IPS DF 6.9 (cell line): ENCODE measurements at regions not wholly inside any gene's neighbourhood (a gene's known extent, or its start where the extent isn't known, plus 50 kb on each side); places are given as distances from the start of the nearest gene placed in this dataset.
A peak's percentile ranks its signal among the peaks of the same experiment; 100 is the strongest.

Source experiments
- DNase-seq: peaks from one replicate; pipeline ENCODE4 v3.0.0-alpha.2; 2013; ENCODE audit warnings: low read depth, low spot score
- H3K27ac ChIP-seq: one replicate; pipeline ENCODE4 v1.5.1; 2013; ENCODE audit warnings: low read length, control low read depth
- H3K27me3 ChIP-seq: 2 replicates; pipeline ENCODE4 v1.6.1; 2013; ENCODE audit warnings: mild to moderate bottlenecking, low read length; ENCODE audit not compliant: control insufficient read depth, insufficient read depth
- H3K36me3 ChIP-seq: 2 replicates; pipeline ENCODE4 v1.6.1; 2013; ENCODE audit warnings: low read length; ENCODE audit not compliant: control insufficient read depth, insufficient read depth
- H3K4me1 ChIP-seq: 2 replicates; pipeline ENCODE4 v1.6.1; 2013; ENCODE audit warnings: low read length; ENCODE audit not compliant: control insufficient read depth, insufficient read depth
- H3K4me3 ChIP-seq: 2 replicates; pipeline ENCODE4 v1.5.1; 2013; ENCODE audit warnings: mild to moderate bottlenecking, low read length
- H3K9me3 ChIP-seq: 2 replicates; pipeline ENCODE4 v1.6.1; 2013; ENCODE audit warnings: low read length, inconsistent platforms; ENCODE audit not compliant: control insufficient read depth, insufficient read depth
- WGBS: extraction: QIAGEN DNeasy Blood & Tissue Kit; methylation state at CpG from one replicate; pipeline ENCODE4 v1.1.7; 2013; ENCODE audit warnings: mixed read lengths, missing lambda C conversion rate; ENCODE audit not compliant: insufficient read length, insufficient coverage; 5-methylcytosine and 5-hydroxymethylcytosine counted together

DNA sequence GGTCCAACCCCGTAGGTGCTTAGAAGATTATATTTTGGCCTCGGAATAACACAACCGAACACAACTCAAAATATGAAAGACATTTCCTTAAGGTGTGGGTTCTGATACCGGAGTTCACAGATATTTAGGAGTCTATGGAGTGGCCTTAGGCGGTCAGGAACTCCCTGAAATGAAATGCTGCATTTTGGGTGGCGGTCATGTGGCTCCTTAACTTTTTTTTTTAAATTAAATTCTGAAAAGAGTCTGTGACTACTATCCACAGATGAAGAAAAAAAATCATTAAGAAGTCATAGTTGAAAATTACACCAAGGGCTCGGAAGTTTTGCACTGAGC is 290.9 kb upstream of the NFE2L3 start:
- WGBS, result no CpG with 5 or more reads among the region's 7 CpGs
- Histone ChIP-seq H3K27ac (no peak overlapping the region), H3K9me3 (no peaks in the 10 kb centered on the region), H3K27me3 (peaks cover 29% of the 10 kb centered on the region), H3K4me3 (no peak overlapping the region), H3K36me3 (no peaks in the 10 kb centered on the region), H3K4me1 (peaks cover 2% of the 10 kb centered on the region; the same call in 1 of the 2 replicates)
- DNase-seq, result no peak

DNA sequence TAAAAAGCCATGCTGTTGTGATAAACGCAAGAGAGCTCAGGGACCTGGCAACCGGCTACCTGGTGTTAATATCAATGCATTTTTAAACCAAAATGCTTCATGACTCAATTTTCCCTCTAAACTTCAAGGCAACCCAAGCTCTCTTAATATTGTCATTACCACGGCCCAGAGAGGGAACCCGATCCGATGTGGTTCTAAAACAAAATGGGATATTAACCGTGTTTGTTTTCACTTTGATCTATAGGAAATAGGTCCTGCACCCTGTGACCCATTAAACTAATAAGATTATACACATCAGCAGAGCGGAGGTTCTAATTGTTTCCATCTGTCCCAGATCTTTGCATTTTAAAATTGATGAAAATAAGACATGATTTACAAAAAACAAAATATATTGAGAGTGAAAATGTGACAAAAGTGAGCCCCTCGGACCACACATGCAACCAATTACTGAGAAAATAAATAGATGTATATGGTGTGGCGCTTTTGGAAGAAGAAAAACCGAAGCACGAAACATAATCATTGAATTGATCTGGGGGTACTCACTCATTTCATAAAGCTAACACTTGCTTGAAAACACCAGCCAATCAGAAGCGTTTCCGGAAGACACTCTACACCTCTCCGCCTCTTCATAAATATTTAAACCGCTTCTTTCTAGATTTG is 290.3 kb upstream of the NFE2L3 start:
- H3K4me3 ChIP-seq, result no peak overlapping the region
- no peak for DNase-seq
- peaks cover 29% of the 10 kb centered on the region for H3K27me3 ChIP-seq
- no CpG with 5 or more reads among the region's 15 CpGs for WGBS
- H3K4me1 ChIP-seq, result peaks cover 2% of the 10 kb centered on the region; the same call in 1 of the 2 replicates
- H3K36me3 ChIP-seq, result no peaks in the 10 kb centered on the region
- H3K9me3 ChIP-seq, result no peaks in the 10 kb centered on the region
- H3K27ac ChIP-seq, result no peak overlapping the region

DNA sequence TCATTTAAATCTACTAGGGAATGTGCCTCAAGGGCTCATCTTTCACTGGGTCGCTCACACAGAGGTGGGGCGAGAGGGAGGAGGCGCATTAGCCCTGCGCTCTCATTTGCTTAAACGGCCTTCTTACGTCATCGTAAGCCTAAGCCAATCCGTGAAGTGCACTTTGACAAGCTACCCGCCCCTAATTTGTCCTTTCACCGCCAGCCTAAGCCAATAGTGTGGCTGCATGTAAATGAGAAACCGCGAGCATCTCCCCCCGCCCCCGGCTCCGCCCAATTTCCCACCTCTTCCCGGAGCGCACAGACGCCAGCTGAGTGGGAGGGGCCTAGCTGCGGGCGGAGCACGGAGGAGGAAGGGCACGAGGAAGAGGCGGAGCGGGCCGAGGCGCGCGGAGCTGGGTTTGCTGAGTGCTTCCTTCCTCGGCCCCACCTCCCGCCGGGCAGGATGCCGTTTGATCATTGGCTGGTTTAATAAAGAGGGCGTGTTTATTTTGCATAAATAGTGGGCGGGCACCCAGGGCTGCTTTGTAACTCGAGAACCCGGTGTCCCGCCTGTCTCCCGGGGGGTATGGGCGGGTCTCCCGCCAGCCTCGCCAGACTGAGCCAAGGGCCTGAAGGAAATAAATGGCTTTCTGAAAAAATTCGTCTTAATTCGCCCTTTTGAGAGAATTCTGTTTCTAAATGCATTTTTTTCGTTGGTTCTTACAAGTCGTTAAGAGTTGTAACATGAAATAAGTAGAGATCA is 289.6 kb upstream of the NFE2L3 start:
- H3K36me3 ChIP-seq, result no peaks in the 10 kb centered on the region
- peaks cover 29% of the 10 kb centered on the region for H3K27me3 ChIP-seq
- peak; percentile 99 for DNase-seq
- H3K4me3 ChIP-seq, result no peak overlapping the region
- no CpG with 5 or more reads among the region's 45 CpGs for WGBS
- peaks cover 2% of the 10 kb centered on the region; the same call in 1 of the 2 replicates for H3K4me1 ChIP-seq
- no peaks in the 10 kb centered on the region for H3K9me3 ChIP-seq
- no peak overlapping the region for H3K27ac ChIP-seq

DNA sequence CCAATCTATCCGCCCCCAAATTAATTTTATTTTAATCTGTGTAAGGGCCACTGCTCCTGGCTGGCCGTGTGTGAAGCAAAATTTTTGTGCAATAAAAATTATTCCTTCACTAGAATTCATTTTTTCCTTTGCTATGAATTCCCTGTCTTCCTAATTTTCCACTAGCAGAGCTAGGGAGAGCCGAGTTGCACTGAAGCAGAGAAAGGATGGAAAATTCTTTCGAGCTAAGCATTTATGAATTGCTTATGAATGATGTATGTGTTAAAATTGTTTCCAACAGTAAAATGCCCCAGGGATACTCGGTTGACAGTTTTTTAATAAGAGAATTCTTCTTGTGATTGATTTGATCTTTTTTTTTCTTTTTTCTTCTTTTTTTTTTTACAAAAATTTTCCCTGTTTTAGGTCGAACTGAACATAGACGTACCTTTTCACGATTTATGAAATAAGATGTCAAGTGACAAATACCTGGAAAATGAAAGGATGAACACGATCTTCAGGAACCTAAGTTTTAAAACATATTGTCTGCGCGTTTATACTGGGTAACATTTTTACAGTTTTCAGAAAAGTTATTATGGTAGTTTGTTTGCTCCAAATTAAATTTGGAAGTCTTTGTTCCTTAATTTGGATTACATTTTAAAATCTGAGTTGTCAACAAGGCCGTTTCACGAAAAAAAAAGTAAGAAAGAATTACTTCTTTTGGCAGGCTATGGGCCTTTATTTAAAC is 288.8 kb upstream of the NFE2L3 start:
- no CpG with 5 or more reads among the region's 13 CpGs for WGBS
- no peak overlapping the region for H3K27ac ChIP-seq
- no peak for DNase-seq
- no peaks in the 10 kb centered on the region for H3K9me3 ChIP-seq
- no peaks in the 10 kb centered on the region for H3K36me3 ChIP-seq
- H3K4me3 ChIP-seq, result no peak overlapping the region
- H3K27me3 ChIP-seq, result peaks cover 26% of the 10 kb centered on the region
- H3K4me1 ChIP-seq, result peaks cover 2% of the 10 kb centered on the region; the same call in 1 of the 2 replicates

DNA sequence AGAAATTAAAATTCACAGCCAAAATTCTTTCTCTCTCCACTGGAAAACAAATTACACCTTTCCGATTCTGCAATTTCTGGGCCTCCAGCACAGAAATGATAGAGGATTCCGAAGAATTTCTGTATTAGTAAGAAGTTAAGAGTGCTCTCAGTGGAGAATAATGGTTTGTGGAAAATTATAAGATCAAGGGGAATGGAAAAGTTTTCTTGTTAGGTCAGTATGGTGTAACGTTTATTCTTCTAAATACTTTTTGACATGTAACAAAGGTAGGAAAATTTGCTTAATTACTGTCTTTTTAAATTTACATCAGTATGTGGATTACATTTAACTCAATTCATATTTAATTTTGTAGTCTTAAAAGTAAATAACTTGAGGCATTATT is 288.3 kb upstream of the NFE2L3 start:
- no peak overlapping the region for H3K4me3 ChIP-seq
- H3K9me3 ChIP-seq, result no peaks in the 10 kb centered on the region
- H3K4me1 ChIP-seq, result peaks cover 2% of the 10 kb centered on the region; the same call in 1 of the 2 replicates
- WGBS, result 100% methylated on average over 1 of the region's 3 CpGs
- no peaks in the 10 kb centered on the region for H3K36me3 ChIP-seq
- no peak overlapping the region for H3K27ac ChIP-seq
- peaks cover 21% of the 10 kb centered on the region for H3K27me3 ChIP-seq
- no peak for DNase-seq

DNA sequence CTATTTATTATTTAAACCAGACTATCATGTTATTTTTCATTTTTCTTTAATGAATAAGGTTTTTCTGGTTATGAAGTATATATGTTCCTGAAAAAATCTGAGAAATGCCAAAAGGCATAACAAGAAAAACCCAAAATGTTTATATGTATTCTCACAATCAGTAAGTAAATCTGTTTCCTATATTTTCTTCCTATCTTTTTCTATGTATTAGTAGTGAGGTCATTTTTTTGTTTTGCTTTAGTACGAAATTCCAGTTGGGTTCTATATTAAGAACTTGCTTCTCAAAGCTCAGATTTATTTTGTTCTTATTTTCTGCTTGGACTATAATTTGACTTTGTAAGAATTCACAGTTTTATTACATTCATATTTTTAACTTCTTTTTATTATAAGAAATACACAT is 287.5 kb upstream of the NFE2L3 start:
- no peak overlapping the region for H3K4me3 ChIP-seq
- H3K27ac ChIP-seq, result no peak overlapping the region
- no peaks in the 10 kb centered on the region for H3K9me3 ChIP-seq
- no CpG with 5 or more reads among the region's 1 CpG for WGBS
- H3K36me3 ChIP-seq, result no peaks in the 10 kb centered on the region
- no peak for DNase-seq
- peaks cover 13% of the 10 kb centered on the region for H3K27me3 ChIP-seq
- no peaks in the 10 kb centered on the region for H3K4me1 ChIP-seq

DNA sequence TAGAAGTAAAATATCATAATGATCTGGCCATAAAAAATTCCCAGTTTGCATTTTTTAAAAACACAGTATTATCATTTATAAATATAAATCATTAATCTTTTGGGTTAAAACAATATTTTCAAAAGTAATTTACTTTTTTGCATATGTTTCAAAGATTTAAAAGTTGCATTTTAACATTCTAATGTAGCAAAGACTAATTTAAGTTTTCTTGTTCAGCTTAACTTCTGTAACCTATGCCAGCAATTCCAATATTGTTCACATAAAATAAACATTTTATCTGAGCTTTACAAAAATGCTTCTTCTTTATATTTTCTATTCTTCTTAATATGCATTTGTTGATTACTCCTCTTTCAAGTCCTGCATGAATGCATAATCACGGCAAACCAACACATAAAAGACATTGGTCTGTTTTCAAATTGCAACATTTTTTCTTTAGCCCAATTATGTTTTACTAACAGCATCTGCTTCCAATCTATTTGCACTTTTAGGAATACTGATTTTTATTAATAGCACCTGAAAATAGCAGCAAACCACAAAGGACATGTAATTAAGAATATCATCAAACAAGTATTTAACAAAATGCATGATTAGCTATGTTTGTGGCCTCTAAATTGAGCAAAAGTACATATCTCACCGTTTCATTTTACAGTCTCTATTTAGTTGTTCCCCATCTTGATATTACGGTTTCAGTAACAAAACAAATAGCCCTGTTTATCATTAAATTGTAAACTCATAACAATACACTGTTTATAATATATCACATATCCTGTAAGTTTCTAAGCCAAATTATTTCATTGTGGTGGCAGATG is 286.9 kb upstream of the NFE2L3 start:
- Histone ChIP-seq H3K27ac (no peak overlapping the region), H3K27me3 (peaks cover 10% of the 10 kb centered on the region), H3K4me1 (no peaks in the 10 kb centered on the region), H3K36me3 (no peaks in the 10 kb centered on the region), H3K9me3 (no peaks in the 10 kb centered on the region), H3K4me3 (no peak overlapping the region)
- no peak for DNase-seq
- no CpG with 5 or more reads among the region's 3 CpGs for WGBS

DNA sequence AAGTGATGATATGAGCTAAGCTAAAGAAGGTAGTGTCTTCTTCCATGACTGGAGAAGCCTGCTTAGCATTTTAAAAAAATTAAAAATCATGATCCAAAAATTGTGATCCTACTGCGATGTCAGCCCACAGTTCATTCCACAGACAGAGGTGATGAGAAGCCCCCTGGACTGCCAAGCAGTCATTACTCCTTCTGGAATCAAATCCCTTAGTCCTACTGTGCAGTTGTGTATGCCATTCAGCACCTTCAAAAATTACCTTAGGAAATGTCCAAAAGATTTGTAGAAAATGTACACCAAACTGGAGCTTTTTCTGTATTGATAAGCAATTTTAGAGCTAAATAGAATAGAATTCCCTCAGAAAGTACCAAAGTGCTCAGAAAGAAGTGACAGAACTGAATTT is 283.5 kb upstream of the NFE2L3 start:
- Histone ChIP-seq H3K27ac (no peak overlapping the region), H3K4me3 (no peak overlapping the region), H3K4me1 (no peaks in the 10 kb centered on the region), H3K36me3 (no peaks in the 10 kb centered on the region), H3K9me3 (no peaks in the 10 kb centered on the region), H3K27me3 (no peaks in the 10 kb centered on the region)
- no peak for DNase-seq
- WGBS, result no CpG with 5 or more reads among the region's 1 CpG

DNA sequence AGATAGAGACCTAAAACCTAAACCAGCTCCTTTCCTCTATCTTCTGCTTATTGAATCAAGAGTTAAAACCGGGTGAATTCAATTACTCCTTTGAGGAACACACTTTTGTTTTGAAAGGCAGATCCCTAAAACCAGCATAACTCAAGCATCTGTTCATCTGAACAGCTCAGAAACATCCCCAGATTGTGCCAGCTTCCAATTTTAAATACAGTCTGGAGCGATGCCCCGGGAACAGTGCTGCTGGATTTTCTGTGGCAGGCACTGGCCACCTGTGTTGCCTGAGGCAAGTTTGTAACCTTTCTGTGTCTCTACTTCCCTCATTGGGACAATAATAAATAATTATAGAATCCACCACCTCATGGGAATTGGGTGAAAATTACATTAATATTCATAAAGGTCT is 281.4 kb upstream of the NFE2L3 start:
- WGBS, result no CpG with 5 or more reads among the region's 3 CpGs

DNA sequence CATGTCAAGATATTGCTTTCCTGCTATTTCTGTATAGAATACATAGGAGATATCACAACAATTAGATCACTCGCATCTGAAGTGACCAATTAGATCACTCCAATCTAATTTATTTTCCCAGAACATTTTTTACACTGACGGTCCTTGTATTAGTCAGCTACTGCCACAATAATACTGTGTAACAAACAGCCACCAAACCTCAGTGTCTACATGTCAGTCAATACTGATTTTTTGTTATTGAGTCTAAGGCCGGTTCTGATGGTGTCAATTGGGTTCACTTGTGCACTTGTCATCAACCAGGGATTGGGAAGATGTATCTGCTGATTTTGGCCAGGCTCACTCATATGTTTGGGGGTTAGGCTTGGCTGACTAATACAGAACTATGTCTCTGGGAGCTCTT is 275.9 kb upstream of the NFE2L3 start:
- H3K27me3 ChIP-seq, result no peaks in the 10 kb centered on the region
- H3K36me3 ChIP-seq, result no peaks in the 10 kb centered on the region
- no peaks in the 10 kb centered on the region for H3K4me1 ChIP-seq
- no peaks in the 10 kb centered on the region for H3K9me3 ChIP-seq
- no peak overlapping the region for H3K4me3 ChIP-seq
- H3K27ac ChIP-seq, result no peak overlapping the region
- DNase-seq, result no peak
- WGBS, result no CpG with 5 or more reads among the region's 3 CpGs

More for the DNA sequence above, 281.4 kb upstream of the NFE2L3 start:
- Histone ChIP-seq H3K9me3 (no peaks in the 10 kb centered on the region), H3K4me1 (no peaks in the 10 kb centered on the region), H3K27me3 (no peaks in the 10 kb centered on the region), H3K27ac (no peak overlapping the region), H3K36me3 (no peaks in the 10 kb centered on the region), H3K4me3 (no peak overlapping the region)
- DNase-seq, result no peak
